ENCODE measurements at regions not wholly inside any gene's neighbourhood (a gene's known extent, or its start where the extent isn't known, plus 50 kb on each side); places are given as distances from the start of the nearest gene placed in this dataset.

- TF ChIP-seq CTCF (conservative IDR thresholded peaks at IDR 0.05; ENCODE audit: low read depth in 2 of 2) (0 out of 4 replicates have a peak, but pooled peaks of 1 of the 2 experiments have one; percentile 9), POLR2AphosphoS5 (IDR thresholded peaks at IDR 0.05; ENCODE audit: low read depth) (no peak), EZH2phosphoT487 (IDR thresholded peaks at IDR 0.05; ENCODE audit: unreplicated experiment) (no peak), EZH2 (IDR thresholded peaks at IDR 0.05; ENCODE audit: low read depth, unreplicated experiment) (no peak), REST (IDR thresholded peaks at IDR 0.05; ENCODE audit: unreplicated experiment) (no peak), ETS1 (IDR thresholded peaks at IDR 0.05) (no peak), JUNB (IDR thresholded peaks at IDR 0.05; ENCODE audit: unreplicated experiment) (no peak)
These were observed 302.5 kb downstream of the CTTN start for GRCh38 chr11:70700871-70701270.

Data from GM23338 (cell line).